NT2/D1 (cell line): ENCODE measurements at regions not wholly inside any gene's neighbourhood (a gene's known extent, or its start where the extent isn't known, plus 50 kb on each side); places are given as distances from the start of the nearest gene placed in this dataset.

Source experiments
- DNase-seq: peaks from one replicate; pipeline ENCODE4 v3.0.0-alpha.2; 2011; ENCODE audit warnings: low read depth, low spot score
- H3K27me3 ChIP-seq: 2 replicates; pipeline ENCODE4 v1.6.0; 2011; ENCODE audit warnings: mild to moderate bottlenecking; ENCODE audit not compliant: insufficient read length, insufficient read depth
- H3K36me3 ChIP-seq: 2 replicates; pipeline ENCODE4 v1.6.1; 2011; ENCODE audit warnings: mild to moderate bottlenecking, low read length, mixed read lengths; ENCODE audit not compliant: insufficient read depth, insufficient read length
- H3K4me1 ChIP-seq: 2 replicates; pipeline ENCODE4 v1.5.1; 2011; ENCODE audit not compliant: insufficient read depth, insufficient read length
- H3K4me3 ChIP-seq: 2 replicates; pipeline ENCODE4 v1.5.1; 2011; ENCODE audit warnings: low read depth; ENCODE audit not compliant: insufficient read length
- H3K9ac ChIP-seq: 2 replicates; pipeline ENCODE4 v1.6.0; 2011; ENCODE audit warnings: low read depth; ENCODE audit not compliant: insufficient read length
- H3K9me3 ChIP-seq: 2 replicates; pipeline ENCODE4 v1.5.1; 2011; ENCODE audit warnings: mild to moderate bottlenecking, low read length; ENCODE audit not compliant: insufficient read depth
- SUZ12 ChIP-seq: IDR thresholded peaks from 2 replicates; pipeline ENCODE4 v1.6.1; 2011; ENCODE audit not compliant: insufficient read length, insufficient read depth; ENCODE audit errors: extremely low read depth
- YY1 ChIP-seq: IDR thresholded peaks from 2 replicates; pipeline ENCODE4 v1.6.1; 2011; ENCODE audit not compliant: insufficient read length, insufficient read depth
- ZNF274 ChIP-seq: IDR thresholded peaks from 2 replicates; pipeline ENCODE4 v1.6.1; 2011; ENCODE audit warnings: mild to moderate bottlenecking, low read depth, low read length

- no peak for TF ChIP-seq YY1
- no peak for TF ChIP-seq ZNF274
- TF ChIP-seq SUZ12 = no peak
- H3K36me3 ChIP-seq = no peaks in the 10 kb centered on the region
- H3K9me3 ChIP-seq = no peaks in the 10 kb centered on the region
- no peak overlapping the region for H3K4me3 ChIP-seq
- no peaks in the 10 kb centered on the region for H3K27me3 ChIP-seq
- no peak for DNase-seq
- no peak overlapping the region for H3K9ac ChIP-seq
- H3K4me1 ChIP-seq = no peaks in the 10 kb centered on the region
These were observed 155.0 kb upstream of the IRX2 start for GRCh38 chr5:2906302-2907090.

- Histone ChIP-seq H3K9me3 (no peaks in the 10 kb centered on the region), H3K27me3 (no peaks in the 10 kb centered on the region), H3K36me3 (no peaks in the 10 kb centered on the region), H3K9ac (no peak overlapping the region), H3K4me1 (no peaks in the 10 kb centered on the region), H3K4me3 (no peak overlapping the region)
- no peak for DNase-seq
- TF ChIP-seq SUZ12 (no peak), YY1 (no peak), ZNF274 (no peak)
These were observed 154.3 kb upstream of the IRX2 start for GRCh38 chr5:2905741-2906140.

GRCh38 chr5:2904956-2905355 is 153.5 kb upstream of the IRX2 start:
- no peak for DNase-seq
- TF ChIP-seq YY1 (no peak), SUZ12 (no peak), ZNF274 (no peak)
- Histone ChIP-seq H3K36me3 (no peaks in the 10 kb centered on the region), H3K9ac (no peak overlapping the region), H3K4me3 (no peak overlapping the region), H3K4me1 (no peaks in the 10 kb centered on the region), H3K27me3 (no peaks in the 10 kb centered on the region), H3K9me3 (no peaks in the 10 kb centered on the region)

- Histone ChIP-seq H3K36me3 (no peaks in the 10 kb centered on the region), H3K27me3 (no peaks in the 10 kb centered on the region), H3K4me3 (no peak overlapping the region), H3K9me3 (no peaks in the 10 kb centered on the region), H3K4me1 (no peaks in the 10 kb centered on the region), H3K9ac (no peak overlapping the region)
- no peak for DNase-seq
- no peak for TF ChIP-seq SUZ12
- no peak for TF ChIP-seq YY1
- TF ChIP-seq ZNF274 = no peak
These were observed 152.9 kb upstream of the IRX2 start for GRCh38 chr5:2904399-2904798.

- Histone ChIP-seq H3K4me3 (no peak overlapping the region), H3K36me3 (no peaks in the 10 kb centered on the region), H3K4me1 (no peaks in the 10 kb centered on the region), H3K9me3 (no peaks in the 10 kb centered on the region), H3K27me3 (no peaks in the 10 kb centered on the region), H3K9ac (no peak overlapping the region)
- DNase-seq = no peak
- TF ChIP-seq ZNF274 = no peak
- TF ChIP-seq YY1 = no peak
- TF ChIP-seq SUZ12 = no peak
These were observed 152.2 kb upstream of the IRX2 start for GRCh38 chr5:2903451-2904395.

GRCh38 chr5:2902742-2903297 is 151.3 kb upstream of the IRX2 start:
- no peak overlapping the region for H3K9ac ChIP-seq
- H3K27me3 ChIP-seq = no peaks in the 10 kb centered on the region
- TF ChIP-seq ZNF274 (no peak), SUZ12 (no peak), YY1 (no peak)
- no peaks in the 10 kb centered on the region for H3K9me3 ChIP-seq
- no peak overlapping the region for H3K4me3 ChIP-seq
- H3K4me1 ChIP-seq = no peaks in the 10 kb centered on the region
- H3K36me3 ChIP-seq = no peaks in the 10 kb centered on the region
- DNase-seq = no peak

GRCh38 chr5:2902186-2902585 is 150.7 kb upstream of the IRX2 start:
- DNase-seq = no peak
- no peaks in the 10 kb centered on the region for H3K36me3 ChIP-seq

More at GRCh38 chr5:2902186-2902585, 150.7 kb upstream of the IRX2 start:
- Histone ChIP-seq H3K4me1 (no peaks in the 10 kb centered on the region), H3K4me3 (no peak overlapping the region), H3K9me3 (no peaks in the 10 kb centered on the region), H3K9ac (no peak overlapping the region), H3K27me3 (no peaks in the 10 kb centered on the region)
- TF ChIP-seq ZNF274 (no peak), YY1 (no peak), SUZ12 (no peak)
